ENCODE measurements at regions not wholly inside any gene's neighbourhood (a gene's known extent, or its start where the extent isn't known, plus 50 kb on each side); places are given as distances from the start of the nearest gene placed in this dataset.

DNA sequence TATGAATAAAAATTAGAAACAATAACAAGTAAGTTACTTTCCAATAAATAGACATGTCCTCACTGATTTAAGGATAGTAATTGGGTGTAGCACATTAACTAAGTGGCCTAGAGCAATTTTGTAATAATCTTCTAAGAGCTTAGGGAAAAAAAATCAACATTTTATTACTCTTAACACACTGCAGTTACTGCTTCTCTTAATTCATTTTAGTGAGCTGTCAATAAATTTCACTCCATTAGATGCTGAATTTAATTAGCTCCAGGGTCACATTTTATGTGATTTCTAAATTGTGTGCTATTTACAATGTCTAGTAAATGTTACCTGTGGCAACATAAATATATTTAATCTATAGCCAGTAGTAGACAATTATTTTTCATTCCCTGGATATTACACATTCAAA, 612.0 kb downstream of the C4orf33 start:
- Histone ChIP-seq H3K4me1 (ENCODE audit: insufficient read depth, insufficient read length) (no peaks in the 10 kb centered on the region), H3K36me3 (ENCODE audit: insufficient read depth, insufficient read length, low read length) (no peaks in the 10 kb centered on the region), H3K27me3 (ENCODE audit: insufficient read depth, insufficient read length) (no peaks in the 10 kb centered on the region), H3K9me3 (ENCODE audit: insufficient read depth, low read length) (no peaks in the 10 kb centered on the region), H3K9ac (ENCODE audit: insufficient read length, low read depth) (no peak overlapping the region), H3K4me3 (ENCODE audit: insufficient read length, low read depth) (no peak overlapping the region)
- DNase-seq (ENCODE audit: low read depth, low spot score) = no peak
- no peak for TF ChIP-seq ZNF274 (IDR thresholded peaks at IDR 0.05; ENCODE audit: low read depth, low read length)
- no peak for TF ChIP-seq SUZ12 (IDR thresholded peaks at IDR 0.05; ENCODE audit: extremely low read depth, insufficient read depth, insufficient read length)
- no peak for TF ChIP-seq YY1 (IDR thresholded peaks at IDR 0.05; ENCODE audit: insufficient read depth, insufficient read length)

DNA sequence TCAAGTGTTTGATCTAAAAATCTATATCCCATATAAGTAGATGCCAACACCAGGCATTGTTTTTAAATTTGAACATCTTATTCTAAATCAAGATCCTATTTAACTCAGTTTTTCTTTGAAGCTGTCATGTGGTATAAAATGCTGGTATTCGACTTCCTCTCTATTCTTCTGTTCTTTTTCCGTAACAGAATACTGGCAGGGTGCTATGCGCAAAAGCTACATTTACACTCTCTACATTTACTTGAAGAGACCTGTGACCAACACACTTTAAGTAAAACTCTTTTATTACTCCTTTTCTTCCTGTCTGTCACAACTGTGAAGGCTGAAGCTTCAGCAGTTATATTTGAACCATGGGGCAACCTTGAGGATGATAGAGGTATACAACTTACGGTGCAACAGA, 612.8 kb downstream of the C4orf33 start:
- Histone ChIP-seq H3K9me3 (ENCODE audit: insufficient read depth, low read length) (no peaks in the 10 kb centered on the region), H3K27me3 (ENCODE audit: insufficient read depth, insufficient read length) (no peaks in the 10 kb centered on the region), H3K36me3 (ENCODE audit: insufficient read depth, insufficient read length, low read length) (no peaks in the 10 kb centered on the region), H3K4me1 (ENCODE audit: insufficient read depth, insufficient read length) (no peaks in the 10 kb centered on the region), H3K4me3 (ENCODE audit: insufficient read length, low read depth) (no peak overlapping the region), H3K9ac (ENCODE audit: insufficient read length, low read depth) (no peak overlapping the region)
- TF ChIP-seq YY1 (IDR thresholded peaks at IDR 0.05; ENCODE audit: insufficient read depth, insufficient read length) = no peak
- no peak for TF ChIP-seq SUZ12 (IDR thresholded peaks at IDR 0.05; ENCODE audit: extremely low read depth, insufficient read depth, insufficient read length)
- TF ChIP-seq ZNF274 (IDR thresholded peaks at IDR 0.05; ENCODE audit: low read depth, low read length) = no peak
- no peak for DNase-seq (ENCODE audit: low read depth, low spot score)

DNA sequence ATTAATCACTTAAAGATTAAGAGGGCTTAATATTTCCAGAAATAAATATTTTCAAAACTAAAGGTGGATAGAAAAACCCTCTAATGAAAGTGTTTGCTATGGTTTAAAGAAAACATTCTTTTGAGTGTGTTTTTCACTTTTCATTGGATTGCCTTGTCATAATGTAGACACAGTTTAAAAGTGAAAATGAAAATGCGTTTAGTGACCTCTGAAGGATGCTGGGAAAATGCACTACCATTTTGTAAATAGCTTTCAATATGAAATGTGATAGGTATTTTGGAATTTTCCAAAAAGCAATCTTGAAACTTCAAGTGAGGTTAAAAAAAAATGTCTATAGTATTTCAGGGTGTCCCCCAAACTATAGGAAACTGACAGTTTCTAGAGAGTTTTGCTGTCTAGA, 642.2 kb downstream of the C4orf33 start:
- no peaks in the 10 kb centered on the region for H3K36me3 ChIP-seq (ENCODE audit: insufficient read depth, insufficient read length, low read length)
- no peak overlapping the region for H3K9ac ChIP-seq (ENCODE audit: insufficient read length, low read depth)
- no peaks in the 10 kb centered on the region for H3K9me3 ChIP-seq (ENCODE audit: insufficient read depth, low read length)
- TF ChIP-seq SUZ12 (IDR thresholded peaks at IDR 0.05; ENCODE audit: extremely low read depth, insufficient read depth, insufficient read length) (no peak), ZNF274 (IDR thresholded peaks at IDR 0.05; ENCODE audit: low read depth, low read length) (no peak), YY1 (IDR thresholded peaks at IDR 0.05; ENCODE audit: insufficient read depth, insufficient read length) (no peak)
- no peak for DNase-seq (ENCODE audit: low read depth, low spot score)
- no peak overlapping the region for H3K4me3 ChIP-seq (ENCODE audit: insufficient read length, low read depth)
- no peaks in the 10 kb centered on the region for H3K27me3 ChIP-seq (ENCODE audit: insufficient read depth, insufficient read length)
- no peaks in the 10 kb centered on the region for H3K4me1 ChIP-seq (ENCODE audit: insufficient read depth, insufficient read length)

DNA sequence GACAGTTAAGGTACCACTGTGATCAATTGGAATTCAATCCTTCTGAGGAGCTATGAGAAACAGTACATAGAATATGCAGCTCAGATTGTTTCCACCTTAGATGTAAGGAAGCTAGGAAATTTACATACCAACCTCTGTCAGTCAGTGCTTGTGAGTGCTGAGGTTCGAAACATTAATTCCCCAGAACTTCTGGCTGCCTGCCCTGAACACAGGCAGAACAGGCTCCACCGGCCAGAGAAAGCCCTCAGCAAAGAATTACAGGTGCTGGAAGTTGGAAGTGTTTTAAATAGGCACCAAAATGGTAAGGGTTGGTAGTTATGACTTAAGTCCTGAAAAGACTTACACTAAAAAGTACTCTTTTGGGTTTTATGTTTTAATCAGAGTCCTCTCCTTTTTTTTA, 651.8 kb downstream of the C4orf33 start:
- H3K4me3 ChIP-seq (ENCODE audit: insufficient read length, low read depth) = no peak overlapping the region
- TF ChIP-seq ZNF274 (IDR thresholded peaks at IDR 0.05; ENCODE audit: low read depth, low read length) = no peak
- TF ChIP-seq YY1 (IDR thresholded peaks at IDR 0.05; ENCODE audit: insufficient read depth, insufficient read length) = no peak
- no peak for TF ChIP-seq SUZ12 (IDR thresholded peaks at IDR 0.05; ENCODE audit: extremely low read depth, insufficient read depth, insufficient read length)
- no peaks in the 10 kb centered on the region for H3K36me3 ChIP-seq (ENCODE audit: insufficient read depth, insufficient read length, low read length)
- H3K9me3 ChIP-seq (ENCODE audit: insufficient read depth, low read length) = no peaks in the 10 kb centered on the region
- H3K4me1 ChIP-seq (ENCODE audit: insufficient read depth, insufficient read length) = no peaks in the 10 kb centered on the region
- no peaks in the 10 kb centered on the region for H3K27me3 ChIP-seq (ENCODE audit: insufficient read depth, insufficient read length)
- no peak overlapping the region for H3K9ac ChIP-seq (ENCODE audit: insufficient read length, low read depth)
- no peak for DNase-seq (ENCODE audit: low read depth, low spot score)

DNA sequence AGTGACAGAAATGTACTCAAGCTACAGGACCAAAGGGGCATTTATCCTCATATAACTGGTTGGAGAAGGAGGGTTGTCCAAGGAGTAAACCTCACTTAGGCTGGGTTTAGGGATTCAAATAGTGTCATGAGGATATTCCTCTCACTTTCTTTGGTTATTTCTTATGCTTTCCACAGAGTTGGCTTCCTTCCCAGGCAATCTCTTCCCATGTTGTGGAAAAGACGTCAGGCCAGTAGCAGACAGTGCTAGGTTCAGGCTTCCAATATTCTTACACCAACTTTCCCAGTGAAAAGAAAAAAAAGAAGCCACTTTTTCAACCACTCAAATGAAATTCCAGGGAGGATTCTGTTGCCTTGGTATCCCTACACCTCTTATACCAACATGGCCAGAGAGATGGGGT, 653.0 kb downstream of the C4orf33 start:
- TF ChIP-seq YY1 (IDR thresholded peaks at IDR 0.05; ENCODE audit: insufficient read depth, insufficient read length) = no peak
- TF ChIP-seq SUZ12 (IDR thresholded peaks at IDR 0.05; ENCODE audit: extremely low read depth, insufficient read depth, insufficient read length) = no peak
- TF ChIP-seq ZNF274 (IDR thresholded peaks at IDR 0.05; ENCODE audit: low read depth, low read length) = no peak
- DNase-seq (ENCODE audit: low read depth, low spot score) = no peak
- Histone ChIP-seq H3K4me3 (ENCODE audit: insufficient read length, low read depth) (no peak overlapping the region), H3K36me3 (ENCODE audit: insufficient read depth, insufficient read length, low read length) (no peaks in the 10 kb centered on the region), H3K4me1 (ENCODE audit: insufficient read depth, insufficient read length) (no peaks in the 10 kb centered on the region), H3K9ac (ENCODE audit: insufficient read length, low read depth) (no peak overlapping the region), H3K27me3 (ENCODE audit: insufficient read depth, insufficient read length) (no peaks in the 10 kb centered on the region), H3K9me3 (ENCODE audit: insufficient read depth, low read length) (no peaks in the 10 kb centered on the region)

DNA sequence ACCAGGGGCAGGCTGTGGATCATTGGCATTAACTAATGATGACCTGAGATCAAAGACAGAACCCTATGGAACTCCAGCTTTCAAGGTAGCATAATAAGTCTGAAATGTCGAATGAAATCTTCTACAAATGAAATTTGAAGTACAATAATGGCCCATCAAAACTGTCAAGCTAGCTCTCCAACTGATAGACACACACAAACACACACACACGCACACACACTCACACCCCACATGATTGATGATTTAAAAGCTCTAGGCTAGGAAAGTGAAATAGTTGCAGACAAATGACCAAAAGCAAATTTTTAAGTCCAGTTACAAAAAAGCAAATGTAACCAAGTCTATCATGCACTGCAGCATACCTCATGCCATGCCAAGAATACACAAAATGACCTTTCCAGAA, 655.7 kb downstream of the C4orf33 start:
- no peak overlapping the region for H3K9ac ChIP-seq (ENCODE audit: insufficient read length, low read depth)
- TF ChIP-seq YY1 (IDR thresholded peaks at IDR 0.05; ENCODE audit: insufficient read depth, insufficient read length) (no peak), ZNF274 (IDR thresholded peaks at IDR 0.05; ENCODE audit: low read depth, low read length) (no peak), SUZ12 (IDR thresholded peaks at IDR 0.05; ENCODE audit: extremely low read depth, insufficient read depth, insufficient read length) (no peak)
- no peak for DNase-seq (ENCODE audit: low read depth, low spot score)
- no peaks in the 10 kb centered on the region for H3K4me1 ChIP-seq (ENCODE audit: insufficient read depth, insufficient read length)
- H3K4me3 ChIP-seq (ENCODE audit: insufficient read length, low read depth) = no peak overlapping the region
- no peaks in the 10 kb centered on the region for H3K27me3 ChIP-seq (ENCODE audit: insufficient read depth, insufficient read length)
- H3K36me3 ChIP-seq (ENCODE audit: insufficient read depth, insufficient read length, low read length) = no peaks in the 10 kb centered on the region
- no peaks in the 10 kb centered on the region for H3K9me3 ChIP-seq (ENCODE audit: insufficient read depth, low read length)

DNA sequence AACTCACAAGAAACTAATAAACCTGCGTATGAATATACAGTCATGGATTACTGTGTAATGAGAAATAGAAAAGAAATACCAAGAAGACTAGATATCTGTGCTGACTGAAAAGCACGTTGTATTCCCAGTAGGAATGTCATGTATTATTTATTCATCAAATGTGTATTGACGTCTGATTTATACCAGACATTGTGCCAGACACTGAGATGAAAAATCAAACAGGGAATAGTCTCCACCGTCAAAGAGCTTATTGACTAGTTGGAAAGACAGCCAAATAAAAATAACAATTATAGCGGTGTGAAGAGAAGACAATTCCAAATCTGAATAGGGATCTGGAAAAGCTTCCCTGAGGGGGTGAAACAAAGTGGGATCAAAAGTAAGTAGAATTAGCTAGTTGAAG, 687.6 kb downstream of the C4orf33 start:
- H3K36me3 ChIP-seq (ENCODE audit: insufficient read depth, insufficient read length, low read length) = no peaks in the 10 kb centered on the region
- no peaks in the 10 kb centered on the region for H3K27me3 ChIP-seq (ENCODE audit: insufficient read depth, insufficient read length)
- H3K9me3 ChIP-seq (ENCODE audit: insufficient read depth, low read length) = no peaks in the 10 kb centered on the region
- DNase-seq (ENCODE audit: low read depth, low spot score) = no peak
- H3K4me1 ChIP-seq (ENCODE audit: insufficient read depth, insufficient read length) = no peaks in the 10 kb centered on the region
- no peak overlapping the region for H3K9ac ChIP-seq (ENCODE audit: insufficient read length, low read depth)
- TF ChIP-seq ZNF274 (IDR thresholded peaks at IDR 0.05; ENCODE audit: low read depth, low read length) (no peak), SUZ12 (IDR thresholded peaks at IDR 0.05; ENCODE audit: extremely low read depth, insufficient read depth, insufficient read length) (no peak), YY1 (IDR thresholded peaks at IDR 0.05; ENCODE audit: insufficient read depth, insufficient read length) (no peak)
- no peak overlapping the region for H3K4me3 ChIP-seq (ENCODE audit: insufficient read length, low read depth)

DNA sequence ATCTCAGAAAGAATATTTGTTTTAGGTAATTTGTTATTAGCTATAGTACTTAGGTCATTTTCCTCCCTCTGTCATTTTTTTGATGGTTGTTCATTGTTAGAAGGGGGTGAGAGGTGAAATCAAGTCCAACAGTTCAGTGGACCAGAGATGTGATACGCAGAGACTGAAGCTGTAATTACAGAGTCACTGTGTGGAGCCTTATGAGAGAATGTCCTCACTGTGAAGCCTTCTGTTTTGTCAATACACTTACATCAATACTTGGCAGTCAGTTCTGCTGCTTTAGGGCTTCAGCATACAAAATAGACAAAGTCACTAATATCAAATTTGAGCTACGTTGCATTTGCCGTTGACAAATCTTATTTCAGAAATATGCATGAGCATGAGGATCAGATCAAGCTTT, 692.5 kb downstream of the C4orf33 start:
- no peaks in the 10 kb centered on the region for H3K9me3 ChIP-seq (ENCODE audit: insufficient read depth, low read length)
- TF ChIP-seq ZNF274 (IDR thresholded peaks at IDR 0.05; ENCODE audit: low read depth, low read length) (no peak), SUZ12 (IDR thresholded peaks at IDR 0.05; ENCODE audit: extremely low read depth, insufficient read depth, insufficient read length) (no peak), YY1 (IDR thresholded peaks at IDR 0.05; ENCODE audit: insufficient read depth, insufficient read length) (no peak)
- H3K4me3 ChIP-seq (ENCODE audit: insufficient read length, low read depth) = no peak overlapping the region
- no peaks in the 10 kb centered on the region for H3K4me1 ChIP-seq (ENCODE audit: insufficient read depth, insufficient read length)
- H3K27me3 ChIP-seq (ENCODE audit: insufficient read depth, insufficient read length) = no peaks in the 10 kb centered on the region
- no peak overlapping the region for H3K9ac ChIP-seq (ENCODE audit: insufficient read length, low read depth)
- DNase-seq (ENCODE audit: low read depth, low spot score) = no peak
- no peaks in the 10 kb centered on the region for H3K36me3 ChIP-seq (ENCODE audit: insufficient read depth, insufficient read length, low read length)
